HepG2 (cell line): ENCODE measurements at regions not wholly inside any gene's neighbourhood (a gene's known extent, or its start where the extent isn't known, plus 50 kb on each side); places are given as distances from the start of the nearest gene placed in this dataset.

ENCODE experiments used
- ATAC-seq: fragments of 200-7000 bp; cut with Tn5 transposase; 3 replicates; pipeline ENCODE4 v1.9.1; 2020; ENCODE audit warnings: mild to moderate bottlenecking, moderate library complexity
- BruUV-seq: library from RNA; stranded (reverse); fragments of 400-500 nt; replicated peaks from 2 replicates; lab custom pipeline; 2021; lab: Mats Ljungman, UMichigan
- CTCF ChIA-PET: fragments of 300-600 bp; formaldehyde crosslinking; extraction: SDS; loops from one replicate; lab custom pipeline; 2021; ENCODE audit warnings: low total read pairs, inconsistent platforms, low intra/inter-chr PET ratio; lab: Yijun Ruan, JAX
- POLR2A ChIA-PET: fragments of 350-600 bp; sonication (Branson Sonifier 250); formaldehyde crosslinking; loops from one replicate; lab custom pipeline; 2020; ENCODE audit warnings: antibody characterized with exemption, inconsistent platforms; lab: Yijun Ruan, JAX
- DNase-seq: peaks from one replicate; pipeline ENCODE4 v3.0.0-alpha.2; 2015; ENCODE audit warnings: low spot score
- FAIRE-seq: peaks from 3 replicates; lab custom pipeline; 2011; peaks lifted over from hg19 to GRCh38; lab: Jason Lieb, UNC
- H2AFZ ChIP-seq: one replicate; pipeline ENCODE4 v1.6.1; 2011; ENCODE audit warnings: low read length, inconsistent platforms
- H3K27ac ChIP-seq: fragments of 300-600 bp; 3 replicates; pipeline ENCODE4 v1.8.0; 2011; ENCODE audit warnings: mixed run types, mild to moderate bottlenecking, mixed read lengths, low read length, inconsistent platforms; ENCODE audit not compliant: insufficient read depth; ENCODE audit errors: extremely low read length
- H3K27me3 ChIP-seq, 2 experiments: fragments of 200-600 bp in 1 of 2; 2 replicates in 1 of 2; 3 replicates in 1 of 2; pipeline versions ENCODE4 v1.6.0 to v1.8.0; 2011; ENCODE audit warnings: low read length in 2 of 2, mild to moderate bottlenecking in 2 of 2, moderate library complexity in 2 of 2, inconsistent platforms in 1 of 2; ENCODE audit not compliant: insufficient read depth in 2 of 2, control insufficient read depth in 1 of 2
- H3K36me3 ChIP-seq, 2 experiments: fragments of 200-600 bp in 1 of 2; replicated peaks in 1 of 2; 2 replicates in 1 of 2; 3 replicates in 1 of 2; pipeline versions ENCODE4 v1.5.1 to v1.8.0; 2011; ENCODE audit warnings: low read length in 2 of 2, inconsistent platforms in 1 of 2; ENCODE audit not compliant: insufficient read depth in 2 of 2, control insufficient read depth in 1 of 2
- H3K4me1 ChIP-seq: 2 replicates; pipeline ENCODE4 v1.5.1; 2012; ENCODE audit warnings: low read length, inconsistent platforms; ENCODE audit not compliant: insufficient read depth
- H3K4me2 ChIP-seq: 2 replicates; pipeline ENCODE4 v1.6.0; 2011; ENCODE audit warnings: low read depth, low read length, inconsistent platforms
- H3K4me3 ChIP-seq, 3 experiments: fragments of 200-600 bp in 1 of 3; sonication (generic), shearing (Covaris generic) in 1 of 3; replicated peaks in 1 of 3; 2 replicates each; pipeline ENCODE4 v1.5.1; 2011 to 2016; ENCODE audit warnings: low read length in 3 of 3, inconsistent platforms in 2 of 3, low read depth in 2 of 3, mild to moderate bottlenecking in 2 of 3, control low read depth in 1 of 3, mixed read lengths in 1 of 3; ENCODE audit not compliant: insufficient read depth in 1 of 3
- H3K79me2 ChIP-seq: one replicate; pipeline ENCODE4 v1.6.1; 2011; ENCODE audit warnings: low read length, inconsistent platforms; ENCODE audit not compliant: insufficient read depth
- H3K9ac ChIP-seq: 2 replicates; pipeline ENCODE4 v1.6.0; 2011; ENCODE audit warnings: mild to moderate bottlenecking, low read depth, low read length, inconsistent platforms; ENCODE audit not compliant: insufficient read depth
- H3K9me3 ChIP-seq: 2 replicates; pipeline ENCODE4 v1.5.1; 2012; ENCODE audit warnings: mild to moderate bottlenecking, low read length
- H4K20me1 ChIP-seq: 2 replicates; pipeline ENCODE4 v1.6.0; 2011; ENCODE audit warnings: inconsistent platforms, mild to moderate bottlenecking, low read length, moderate library complexity; ENCODE audit not compliant: insufficient read depth
- EEA1 ChIP-seq: sonication (generic); formaldehyde crosslinking; IDR thresholded peaks from 2 replicates; pipeline ENCODE4 v1.5.1; 2020; ENCODE audit warnings: mild to moderate bottlenecking, missing genetic modification reagents, borderline replicate concordance
- HNRNPK ChIP-seq: fragments of 200-400 bp; formaldehyde crosslinking; IDR thresholded peaks from 2 replicates; pipeline ENCODE4 v1.6.1; 2018; ENCODE audit warnings: low read length, low read depth, moderate library complexity, mild to moderate bottlenecking; ENCODE audit not compliant: poor library complexity, severe bottlenecking
- KLF16 ChIP-seq, 2 experiments: sonication (generic) in 1 of 2; formaldehyde crosslinking in 1 of 2; IDR thresholded peaks; 2 replicates each; pipeline versions ENCODE4 v1.6.1 to v1.8.0; 2016 to 2023; ENCODE audit warnings: missing genetic modification reagents in 2 of 2, missing compliant biosample characterization in 1 of 2
- MATR3 ChIP-seq: sonication (generic); formaldehyde crosslinking; IDR thresholded peaks from 2 replicates; pipeline ENCODE4 v1.4.0; 2020; ENCODE audit warnings: missing genetic modification reagents
- PCBP1 ChIP-seq: fragments of 200-400 bp; formaldehyde crosslinking; IDR thresholded peaks from 2 replicates; pipeline ENCODE4 v1.6.1; 2017; ENCODE audit warnings: mild to moderate bottlenecking, low read depth, low read length, borderline replicate concordance
- PREB ChIP-seq: sonication (generic); formaldehyde crosslinking; IDR thresholded peaks from 2 replicates; pipeline ENCODE4 v1.4.0; 2020; ENCODE audit warnings: missing genetic modification reagents
- TCF7L2 ChIP-seq: IDR thresholded peaks from 2 replicates; pipeline ENCODE4 v1.6.1; 2011; ENCODE audit warnings: mild to moderate bottlenecking, low read depth, low read length, moderate library complexity
- WGBS: methylation state at CpG from one replicate; pipeline ENCODE4 v1.1.6; 2017; ENCODE audit warnings: low lambda C conversion rate; 5-methylcytosine and 5-hydroxymethylcytosine counted together
- in situ Hi-C: cut with HindIII; loops from 2 replicates; pipeline ENCODE4 v1.10.0; 2017; ENCODE audit warnings: low pct_unique_long_range_greater_than_20kb; ENCODE audit not compliant: extremely low pct_ligation_motif_present
- intact Hi-C: fragments of 100-400 bp; cut with micrococcal nuclease; formaldehyde crosslinking; loops from one replicate; pipeline ENCODE4 v1.10.0; 2022; ENCODE audit not compliant: unreplicated experiment

DNA sequence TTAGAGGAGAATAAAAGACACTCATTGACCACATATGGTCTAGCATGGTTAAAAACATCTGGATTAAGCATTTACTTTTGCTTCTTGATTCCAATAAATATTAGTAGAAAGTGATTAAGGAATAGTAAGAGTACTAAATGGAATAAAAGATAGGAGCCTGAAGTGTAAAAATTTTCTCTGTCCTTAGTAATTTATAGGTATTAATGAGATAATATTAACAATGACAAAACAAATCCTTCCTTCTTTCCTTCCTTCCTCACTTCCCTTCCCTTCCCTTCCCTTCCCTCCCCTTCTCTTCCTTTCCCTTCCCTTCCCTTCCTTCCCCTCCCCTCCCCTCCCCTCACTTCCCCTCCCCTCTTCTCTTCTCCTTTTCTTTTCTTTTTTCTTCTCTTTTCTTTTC lies 797.5 kb upstream of the NRXN1 start:
- ChIA-PET POLR2A (no interaction called here), CTCF (no interaction called here)
- TF ChIP-seq MATR3 (no peak), HNRNPK (peak; percentile 99), PCBP1 (peak; percentile 88)
- no peaks in the 10 kb centered on the region for H3K27me3 ChIP-seq
- no peak overlapping the region for H3K4me2 ChIP-seq
- no peak for ATAC-seq
- peaks cover 39% of the 10 kb centered on the region for H3K9me3 ChIP-seq
- H4K20me1 ChIP-seq = no peaks in the 10 kb centered on the region
- H3K4me3 ChIP-seq = no peak overlapping the region
- DNase-seq = no peak
- no peak overlapping the region for H3K9ac ChIP-seq
- FAIRE-seq = no peak
- intact Hi-C loops (no loop called here), in situ Hi-C loops (no loop called here)
- H3K79me2 ChIP-seq = no peaks in the 10 kb centered on the region
- no peak overlapping the region for H3K27ac ChIP-seq
- H3K4me1 ChIP-seq = no peaks in the 10 kb centered on the region
- no peak overlapping the region for H2AFZ ChIP-seq
- H3K36me3 ChIP-seq = no peaks in the 10 kb centered on the region
- no TSS peak for BruUV-seq

- no peak overlapping the region for H3K4me2 ChIP-seq
- H4K20me1 ChIP-seq = no peaks in the 10 kb centered on the region
- in situ Hi-C loops (no loop called here), intact Hi-C loops (no loop called here)
- CTCF ChIA-PET = no interaction called here
- no peak for DNase-seq
- no peaks in the 10 kb centered on the region for H3K36me3 ChIP-seq
- H3K27me3 ChIP-seq = no peaks in the 10 kb centered on the region
- H3K4me3 ChIP-seq = no peak overlapping the region
- no peak for TF ChIP-seq TCF7L2
- TF ChIP-seq PREB = no peak
- no peak for TF ChIP-seq KLF16 (CRISPR knock-in tag; IDR thresholded peaks at IDR 0.05)
- TF ChIP-seq EEA1 (CRISPR knock-in tag) = no peak
- BruUV-seq = no TSS peak
- H3K9me3 ChIP-seq = peaks cover 48% of the 10 kb centered on the region
- no peaks in the 10 kb centered on the region for H3K4me1 ChIP-seq
- POLR2A ChIA-PET = no interaction called here
- no peak overlapping the region for H2AFZ ChIP-seq
- H3K79me2 ChIP-seq = no peaks in the 10 kb centered on the region
- FAIRE-seq = no peak
- no peak overlapping the region for H3K27ac ChIP-seq
- no peak overlapping the region for H3K9ac ChIP-seq
- 0% methylated on average over 1 of the region's 1 CpG for WGBS
- no peak for ATAC-seq
These were observed 793.9 kb upstream of the NRXN1 start for GRCh38 chr2:51825823-51826222.
